ENCODE measurements at regions not wholly inside any gene's neighbourhood (a gene's known extent, or its start where the extent isn't known, plus 50 kb on each side); places are given as distances from the start of the nearest gene placed in this dataset.
"Not testable (repeated sequence)": the region's sequence is repeated elsewhere in the genome, so short reads cannot be mapped to it uniquely, and the experiment has no call there.

- TF ChIP-seq CTCF (IDR thresholded peaks at IDR 0.05; ENCODE audit: insufficient read depth, low read length, poor library complexity, severe bottlenecking), result no peak
- peaks cover 2% of the 10 kb centered on the region for H3K27me3 ChIP-seq (ENCODE audit: control insufficient read depth, insufficient read depth, low read length)
- no peak for DNase-seq (ENCODE audit: low read depth)
- H3K36me3 ChIP-seq (ENCODE audit: control insufficient read depth, insufficient read depth, low read length), result no peaks in the 10 kb centered on the region
- no peak overlapping the region for H3K4me3 ChIP-seq (ENCODE audit: low read depth, low read length)
These were observed 365.6 kb upstream of the AUTS2 start for GRCh38 chr7:69232445-69233376.

GRCh38 chr7:69237541-69237940 is 360.7 kb upstream of the AUTS2 start:
- no peak for TF ChIP-seq CTCF (IDR thresholded peaks at IDR 0.05; ENCODE audit: insufficient read depth, low read length, poor library complexity, severe bottlenecking)
- Histone ChIP-seq H3K36me3 (ENCODE audit: control insufficient read depth, insufficient read depth, low read length) (no peaks in the 10 kb centered on the region), H3K4me3 (ENCODE audit: low read depth, low read length) (no peak overlapping the region), H3K27me3 (ENCODE audit: control insufficient read depth, insufficient read depth, low read length) (peaks cover 2% of the 10 kb centered on the region)
- no peak for DNase-seq (ENCODE audit: low read depth)

GRCh38 chr7:69243016-69243415 is 355.3 kb upstream of the AUTS2 start:
- no peak for DNase-seq (ENCODE audit: low read depth)
- H3K27me3 ChIP-seq (ENCODE audit: control insufficient read depth, insufficient read depth, low read length), result no peaks in the 10 kb centered on the region
- H3K4me3 ChIP-seq (ENCODE audit: low read depth, low read length), result no peak overlapping the region
- no peaks in the 10 kb centered on the region for H3K36me3 ChIP-seq (ENCODE audit: control insufficient read depth, insufficient read depth, low read length)
- TF ChIP-seq CTCF (IDR thresholded peaks at IDR 0.05; ENCODE audit: insufficient read depth, low read length, poor library complexity, severe bottlenecking), result no peak

- Histone ChIP-seq H3K4me3 (ENCODE audit: low read depth, low read length) (no peak overlapping the region), H3K27me3 (ENCODE audit: control insufficient read depth, insufficient read depth, low read length) (no peaks in the 10 kb centered on the region), H3K36me3 (ENCODE audit: control insufficient read depth, insufficient read depth, low read length) (no peaks in the 10 kb centered on the region)
- no peak for DNase-seq (ENCODE audit: low read depth)
- TF ChIP-seq CTCF (IDR thresholded peaks at IDR 0.05; ENCODE audit: insufficient read depth, low read length, poor library complexity, severe bottlenecking), result no peak
These were observed 353.6 kb upstream of the AUTS2 start for GRCh38 chr7:69244701-69245100.

GRCh38 chr7:69245646-69246045 is 352.6 kb upstream of the AUTS2 start:
- no peaks in the 10 kb centered on the region for H3K36me3 ChIP-seq (ENCODE audit: control insufficient read depth, insufficient read depth, low read length)
- no peaks in the 10 kb centered on the region for H3K27me3 ChIP-seq (ENCODE audit: control insufficient read depth, insufficient read depth, low read length)
- no peak for TF ChIP-seq CTCF (IDR thresholded peaks at IDR 0.05; ENCODE audit: insufficient read depth, low read length, poor library complexity, severe bottlenecking)
- no peak for DNase-seq (ENCODE audit: low read depth)
- H3K4me3 ChIP-seq (ENCODE audit: low read depth, low read length), result no peak overlapping the region

- no peak overlapping the region for H3K4me3 ChIP-seq (ENCODE audit: low read depth, low read length)
- no peaks in the 10 kb centered on the region for H3K36me3 ChIP-seq (ENCODE audit: control insufficient read depth, insufficient read depth, low read length)
- H3K27me3 ChIP-seq (ENCODE audit: control insufficient read depth, insufficient read depth, low read length), result no peaks in the 10 kb centered on the region
- no peak for TF ChIP-seq CTCF (IDR thresholded peaks at IDR 0.05; ENCODE audit: insufficient read depth, low read length, poor library complexity, severe bottlenecking)
- DNase-seq (ENCODE audit: low read depth), result no peak
These were observed 351.5 kb upstream of the AUTS2 start for GRCh38 chr7:69246758-69247157.

- not testable (repeated sequence) for H3K27me3 ChIP-seq (ENCODE audit: control insufficient read depth, insufficient read depth, low read length); H3K36me3 ChIP-seq (ENCODE audit: control insufficient read depth, insufficient read depth, low read length); DNase-seq (ENCODE audit: low read depth); H3K4me3 ChIP-seq (ENCODE audit: low read depth, low read length)
These were observed 349.9 kb upstream of the AUTS2 start for GRCh38 chr7:69248382-69248828.
